ENCODE measurements at regions not wholly inside any gene's neighbourhood (a gene's known extent, or its start where the extent isn't known, plus 50 kb on each side); places are given as distances from the start of the nearest gene placed in this dataset.

GRCh38 chr17:77769215-77769614, 189.3 kb upstream of the TNRC6C start:
- DNase-seq: no peak

GRCh38 chr17:77769762-77770161, 188.7 kb upstream of the TNRC6C start:
- no peak for DNase-seq

- no peak for DNase-seq
These were observed 188.0 kb upstream of the TNRC6C start for GRCh38 chr17:77770331-77771105.

GRCh38 chr17:77771145-77771544, 187.4 kb upstream of the TNRC6C start:
- no peak for DNase-seq

GRCh38 chr17:77771587-77771986, 186.9 kb upstream of the TNRC6C start:
- DNase-seq: no peak

- no peak for DNase-seq
These were observed 186.5 kb upstream of the TNRC6C start for GRCh38 chr17:77771998-77772397.

GRCh38 chr17:77772461-77772897, 186.0 kb upstream of the TNRC6C start:
- peak; percentile 43 for DNase-seq

- no peak for DNase-seq
These were observed 185.6 kb upstream of the TNRC6C start for GRCh38 chr17:77772899-77773358.

GRCh38 chr17:77774182-77774581, 184.3 kb upstream of the TNRC6C start:
- DNase-seq: no peak

GRCh38 chr17:77778636-77779489, 179.6 kb upstream of the TNRC6C start:
- DNase-seq: no peak

- DNase-seq: no peak
These were observed 178.6 kb upstream of the TNRC6C start for GRCh38 chr17:77779711-77780539.

- no peak for DNase-seq
These were observed 177.0 kb upstream of the TNRC6C start for GRCh38 chr17:77781536-77781935.

- DNase-seq: peak; percentile 43
These were observed 176.3 kb upstream of the TNRC6C start for GRCh38 chr17:77782201-77782600.

GRCh38 chr17:77782611-77783010, 175.9 kb upstream of the TNRC6C start:
- DNase-seq: no peak

GRCh38 chr17:77783991-77784820, 174.3 kb upstream of the TNRC6C start:
- DNase-seq: no peak

GRCh38 chr17:77785312-77785905, 173.1 kb upstream of the TNRC6C start:
- DNase-seq: no peak

- no peak for DNase-seq
These were observed 172.4 kb upstream of the TNRC6C start for GRCh38 chr17:77786090-77786489.

GRCh38 chr17:77786740-77787505, 171.6 kb upstream of the TNRC6C start:
- DNase-seq: peak; percentile 24

- peak; percentile 41 for DNase-seq
These were observed 168.2 kb upstream of the TNRC6C start for GRCh38 chr17:77790143-77790829.

- no peak for DNase-seq
These were observed 165.9 kb upstream of the TNRC6C start for GRCh38 chr17:77792626-77793025.

Data from NCI-H146 (cell line).